Effector CD8-positive, alpha-beta T cell (primary cell): ENCODE measurements at regions not wholly inside any gene's neighbourhood (a gene's known extent, or its start where the extent isn't known, plus 50 kb on each side); places are given as distances from the start of the nearest gene placed in this dataset.
"Not testable (repeated sequence)": the region's sequence is repeated elsewhere in the genome, so short reads cannot be mapped to it uniquely, and the experiment has no call there.

Experiments used
- DNase-seq: peaks from one replicate; lab custom pipeline; 2025; lab: John Stamatoyannopoulos, UW

DNA sequence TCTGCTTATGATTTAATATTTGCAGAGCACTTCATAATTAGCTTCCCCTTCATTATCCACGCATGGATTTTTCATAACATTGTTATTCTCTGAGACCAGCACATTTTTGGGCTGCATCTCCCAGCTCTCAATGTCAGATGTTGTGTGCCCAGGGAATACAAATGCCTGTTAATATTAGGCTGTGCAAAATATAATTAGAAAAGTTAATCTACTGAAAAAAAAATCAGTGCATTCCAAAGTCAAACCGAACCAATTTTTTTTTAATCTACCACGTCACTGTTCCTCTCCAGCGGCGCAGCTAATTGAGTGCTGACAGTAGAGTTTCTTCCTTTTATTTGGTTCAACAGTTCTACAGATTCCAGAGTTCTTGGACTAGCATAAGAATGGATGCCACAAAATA, 191.0 kb upstream of the RGS6 start:
- no peak for DNase-seq

DNA sequence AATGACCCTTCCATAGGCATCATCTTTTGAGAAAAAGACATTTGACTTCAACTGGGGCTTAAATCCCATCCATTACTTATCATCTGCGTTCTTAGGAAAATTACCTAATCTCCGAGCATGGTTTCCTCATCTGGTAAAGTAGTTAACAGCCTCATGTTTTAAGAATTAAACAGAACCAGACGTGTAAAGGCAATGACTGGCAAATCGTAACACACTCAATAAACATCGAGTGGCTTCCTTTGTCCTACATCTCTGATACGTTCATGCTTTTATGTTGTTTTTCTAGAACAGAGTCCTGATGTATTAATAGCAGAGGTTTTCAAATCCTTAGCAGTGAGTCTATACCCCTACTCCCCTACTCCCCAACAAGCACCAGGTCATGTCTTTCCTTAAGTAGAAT, 189.7 kb upstream of the RGS6 start:
- DNase-seq, result no peak

GRCh38 chr14:71745072-71745471, 187.2 kb upstream of the RGS6 start:
- DNase-seq, result no peak

DNA sequence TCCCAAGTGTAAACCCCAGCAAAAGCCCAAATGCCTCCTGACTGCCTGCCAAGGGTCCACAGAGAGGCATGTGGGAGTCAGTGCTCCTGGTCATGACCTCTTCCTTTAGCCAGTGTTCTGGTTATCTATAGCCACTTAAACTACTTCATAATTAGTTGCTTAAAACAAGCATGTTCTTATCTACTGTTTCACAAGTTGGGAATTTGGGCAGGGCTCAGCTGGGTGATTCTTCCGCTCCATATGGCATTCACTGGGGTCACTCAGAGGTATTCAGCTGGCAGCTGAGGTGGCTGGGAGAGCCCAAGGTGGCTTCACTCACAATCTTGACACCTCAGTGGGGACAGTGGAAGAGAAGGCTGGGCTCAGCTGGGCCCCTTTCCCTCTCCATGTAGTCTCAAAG, 184.0 kb upstream of the RGS6 start:
- DNase-seq, result no peak

- DNase-seq, result no peak
Observed at GRCh38 chr14:71749613-71750238, 182.5 kb upstream of the RGS6 start.

DNA sequence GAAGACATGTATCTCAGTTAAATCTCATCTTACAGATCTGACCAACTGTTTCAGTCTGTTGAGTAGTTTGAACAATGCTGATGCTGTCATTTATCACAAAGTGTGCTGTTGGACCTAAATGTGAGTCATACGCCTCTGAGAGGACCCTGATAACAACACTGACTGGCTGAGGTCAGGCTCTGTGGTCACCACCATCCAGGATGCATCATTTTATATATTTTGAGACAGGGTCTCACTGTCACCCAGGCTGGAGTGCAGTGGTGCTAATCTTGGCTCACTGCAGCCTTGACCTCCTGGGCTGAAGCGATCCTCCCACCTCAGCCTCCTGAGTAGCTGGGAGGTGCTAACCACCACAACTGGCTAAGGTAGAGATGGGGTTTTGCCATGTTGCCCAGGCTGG, 181.0 kb upstream of the RGS6 start:
- no peak for DNase-seq

- DNase-seq, result no peak
Observed at GRCh38 chr14:71752111-71752738, 180.0 kb upstream of the RGS6 start.

DNA sequence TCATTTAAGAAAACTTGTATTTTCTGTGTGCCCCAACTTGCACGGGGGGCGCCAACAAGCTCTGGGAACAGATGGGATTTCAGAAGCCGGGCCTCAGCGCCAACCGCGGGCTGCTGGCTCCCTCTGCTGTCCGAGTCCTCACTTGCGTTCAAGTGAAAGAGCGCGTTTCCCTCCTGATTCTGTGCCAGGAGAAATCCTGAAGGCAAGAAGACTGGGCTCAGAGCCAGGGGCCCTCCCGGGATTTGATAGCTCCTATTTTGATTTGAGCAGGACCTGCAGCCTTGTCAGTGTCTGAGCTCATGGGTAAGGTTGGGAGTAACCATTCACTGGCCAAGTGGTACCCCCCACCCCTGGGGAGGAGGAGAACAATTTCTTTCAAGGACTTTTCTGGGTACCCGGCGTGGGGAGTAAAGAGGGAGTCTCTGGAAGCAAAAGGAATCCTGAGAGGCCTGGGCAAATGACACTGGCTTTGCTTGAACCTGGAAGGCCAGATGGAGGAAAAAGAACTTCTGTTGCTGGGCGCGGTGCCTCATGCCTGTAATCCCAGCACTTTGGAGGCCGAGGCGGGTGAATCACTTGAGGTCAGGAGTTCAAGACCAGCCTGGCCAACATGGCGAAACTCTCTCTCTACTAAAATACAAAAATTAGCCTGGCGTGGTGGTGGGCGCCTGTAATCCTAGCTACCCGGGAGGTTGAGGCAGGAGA, 179.0 kb upstream of the RGS6 start:
- DNase-seq, result peak; percentile 50

- no peak for DNase-seq
Observed at GRCh38 chr14:71753976-71754375, 178.3 kb upstream of the RGS6 start.

DNA sequence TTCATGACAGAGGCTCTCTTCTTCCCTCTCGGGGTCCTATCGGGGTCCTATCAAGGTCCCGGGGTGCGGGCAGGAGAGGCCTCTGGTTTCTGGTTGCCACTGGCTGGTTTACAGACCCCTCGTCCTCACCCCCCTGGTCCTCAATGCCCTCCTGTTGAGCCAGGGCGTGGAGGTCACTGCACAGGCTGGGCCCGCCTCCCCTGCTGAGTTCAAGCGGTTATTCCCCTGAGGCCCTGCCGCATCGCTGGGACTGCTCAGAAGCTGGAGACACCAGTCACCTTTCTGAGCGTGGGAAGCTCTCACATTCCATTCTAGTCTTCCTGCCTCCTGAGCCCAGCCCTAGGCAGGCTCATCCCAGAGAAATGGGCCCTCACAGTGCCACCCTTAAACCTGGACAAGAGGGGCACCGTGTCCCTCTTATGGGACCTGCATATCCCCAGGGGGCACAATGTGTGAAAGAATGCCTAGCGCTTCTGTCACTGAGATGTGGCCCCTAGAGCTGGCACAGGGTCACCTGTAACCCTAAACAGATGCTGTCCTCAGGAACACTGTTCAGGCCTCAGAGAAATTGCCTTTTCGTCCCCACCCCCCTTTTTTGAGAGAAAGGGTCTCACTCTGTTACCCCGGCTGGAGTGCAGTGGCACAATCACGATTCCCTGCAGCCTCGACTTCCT, 177.7 kb upstream of the RGS6 start:
- no peak for DNase-seq

DNA sequence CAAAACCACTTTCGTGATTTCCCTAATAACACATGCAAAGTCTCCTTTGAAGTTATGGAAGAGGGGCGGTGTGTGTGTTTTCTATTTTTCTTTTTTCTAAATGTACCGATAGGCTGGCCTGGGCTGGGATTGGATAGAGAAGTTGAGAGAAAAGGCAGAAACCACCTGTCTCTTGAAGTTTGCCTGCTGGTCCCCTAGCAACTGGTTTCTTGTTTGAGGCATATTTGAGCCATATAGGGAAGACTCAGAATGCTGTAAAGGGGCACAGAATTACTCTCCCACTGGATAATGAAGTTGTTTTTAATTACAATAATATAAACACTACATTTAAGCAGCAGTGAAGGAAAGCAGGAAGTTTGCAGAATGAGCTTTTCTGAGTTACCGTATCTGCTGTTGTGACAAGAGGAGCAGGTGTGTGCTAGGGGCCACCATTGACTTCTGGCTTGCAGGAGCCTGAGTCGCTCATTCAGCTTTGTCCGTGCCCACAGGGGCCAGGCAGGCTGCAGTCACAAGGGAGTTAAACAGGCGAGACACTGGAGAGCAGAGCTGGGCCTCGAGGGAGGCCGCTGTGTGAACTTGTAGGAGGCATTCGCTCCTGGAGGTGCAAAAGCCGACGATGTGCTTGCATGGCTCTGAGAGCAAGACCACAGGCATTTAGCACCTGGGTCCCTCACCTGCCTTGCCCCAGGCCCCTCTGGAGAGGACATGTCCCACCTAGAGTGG, 173.8 kb upstream of the RGS6 start:
- no peak for DNase-seq

DNA sequence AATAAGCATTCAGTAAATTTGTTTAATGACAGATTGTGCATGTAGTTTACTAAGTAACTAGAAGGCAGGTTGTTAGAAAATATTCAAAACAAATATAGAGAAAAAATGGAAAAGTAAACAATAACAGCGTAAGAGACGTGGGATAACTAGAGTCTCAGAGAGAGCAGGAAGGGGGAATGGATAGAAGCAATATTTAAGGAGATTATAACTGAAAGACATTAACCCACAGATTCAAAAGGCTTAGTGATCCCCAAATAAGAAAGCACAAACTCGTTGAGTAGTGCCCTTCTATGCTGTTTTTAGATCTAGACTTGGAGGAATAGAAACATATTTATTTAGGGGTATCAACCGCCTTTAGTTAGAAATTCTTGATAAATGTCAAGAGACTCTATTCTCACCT, 169.7 kb upstream of the RGS6 start:
- DNase-seq, result no peak

- DNase-seq, result no peak
Observed at GRCh38 chr14:71764701-71765382, 167.4 kb upstream of the RGS6 start.

DNA sequence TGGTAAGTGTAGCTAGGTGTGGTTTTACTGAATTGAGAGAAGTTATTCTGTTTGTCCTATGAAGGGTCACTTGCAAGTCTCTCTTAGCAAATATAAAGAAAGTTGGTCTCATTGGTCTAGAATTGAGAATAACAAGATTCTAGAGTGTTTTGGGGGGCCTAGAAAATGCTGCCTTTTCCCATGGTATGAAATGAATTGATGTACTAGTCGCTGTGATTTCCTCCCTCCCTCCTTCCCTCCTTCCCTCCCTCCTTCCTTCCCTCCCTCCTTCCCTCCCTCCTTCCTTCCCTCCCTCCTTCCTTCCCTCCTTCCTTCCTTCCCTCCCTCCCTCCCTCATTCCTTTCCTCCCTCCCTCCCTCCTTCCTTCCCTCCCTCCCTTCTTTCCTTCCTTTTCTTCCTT, 166.7 kb upstream of the RGS6 start:
- DNase-seq, result no peak

- DNase-seq, result no peak
Observed at GRCh38 chr14:71770431-71770830, 161.8 kb upstream of the RGS6 start.

DNA sequence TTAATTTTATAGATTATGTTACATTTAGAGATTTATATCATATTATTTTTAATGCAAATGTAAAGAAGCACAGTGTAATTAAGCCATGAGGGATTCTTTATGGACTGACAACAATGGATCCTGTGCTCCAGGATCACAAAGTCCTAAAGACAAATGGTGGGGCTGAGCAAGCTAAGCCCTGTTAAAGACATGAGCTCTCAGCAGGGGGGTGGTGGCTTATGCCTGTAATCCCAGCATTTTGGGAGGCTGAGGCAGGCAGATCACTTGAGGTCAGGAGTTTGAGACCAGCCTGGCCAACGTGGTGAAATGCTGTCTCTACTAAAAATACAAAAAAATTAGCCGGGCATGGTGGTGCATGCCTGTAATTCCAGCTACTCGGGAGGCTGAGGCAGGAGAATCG, 160.8 kb upstream of the RGS6 start:
- not testable (repeated sequence) for DNase-seq

- not testable (repeated sequence) for DNase-seq
Observed at GRCh38 chr14:71771996-71772395, 160.2 kb upstream of the RGS6 start.

GRCh38 chr14:71773898-71774481, 158.2 kb upstream of the RGS6 start:
- DNase-seq, result no peak

GRCh38 chr14:71776471-71777360, 155.5 kb upstream of the RGS6 start:
- DNase-seq, result no peak

DNA sequence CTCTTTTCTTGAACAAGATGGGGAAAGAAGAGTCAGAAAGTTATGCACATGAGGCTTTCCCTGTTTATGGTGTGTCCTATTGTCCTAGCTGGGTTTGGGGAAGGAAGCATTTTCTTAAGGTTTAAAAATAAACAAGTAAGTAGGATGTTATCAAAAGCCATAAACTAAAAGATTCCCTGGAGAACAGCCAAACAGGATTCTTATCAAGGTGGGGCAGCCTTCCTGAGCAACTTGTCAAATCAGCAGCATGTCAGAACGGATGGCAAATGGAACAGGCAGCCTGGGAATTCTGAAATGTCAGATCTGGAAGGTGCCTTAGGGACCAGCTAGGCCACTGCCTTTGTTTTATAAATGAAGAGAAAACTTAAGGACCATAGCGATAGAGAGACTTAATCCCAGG, 152.2 kb upstream of the RGS6 start:
- no peak for DNase-seq
